SK-N-SH (cell line): ENCODE measurements at regions not wholly inside any gene's neighbourhood (a gene's known extent, or its start where the extent isn't known, plus 50 kb on each side); places are given as distances from the start of the nearest gene placed in this dataset.

Experiments
- CTCF ChIA-PET: fragments of 300-600, 350-600 bp; formaldehyde crosslinking; extraction: SDS; loops from one replicate; lab custom pipeline; 2021; lab: Yijun Ruan, JAX
- POLR2A ChIA-PET: fragments of 350-600 bp; sonication (Branson Sonifier 250); formaldehyde crosslinking; extraction: SDS; loops from one replicate; lab custom pipeline; 2020; ENCODE audit warnings: antibody characterized with exemption, inconsistent platforms; lab: Yijun Ruan, JAX
- DNase-seq: peaks from one replicate; pipeline ENCODE4 v3.0.0; 2012
- H2AFZ ChIP-seq: fragments of 200-600 bp; sonication (generic); 2 replicates; pipeline ENCODE4 v1.8.1; 2016; ENCODE audit warnings: antibody characterized with exemption, mild to moderate bottlenecking, low read depth
- H3F3A ChIP-seq: fragments of 200-600 bp; sonication (generic); replicated peaks from 2 replicates; pipeline ENCODE3; 2016; ENCODE audit warnings: antibody characterized with exemption, mild to moderate bottlenecking; ENCODE audit not compliant: insufficient read depth
- H3K27ac ChIP-seq, 2 experiments: fragments of 200-500 bp in 1 of 2; fragments of 200-600 bp in 1 of 2; sonication (Bioruptor generic) in 1 of 2; sonication (generic), shearing (Covaris generic) in 1 of 2; 2 replicates each; pipeline versions ENCODE4 v1.5.1 to v1.6.1; 2014 to 2016; ENCODE audit warnings: low read depth in 2 of 2, inconsistent platforms in 1 of 2, low read length in 1 of 2, mild to moderate bottlenecking in 1 of 2, mixed read lengths in 1 of 2
- H3K27me3 ChIP-seq: fragments of 200-600 bp; sonication (generic), shearing (Covaris generic); 2 replicates; pipeline ENCODE4 v1.6.1; 2016; ENCODE audit warnings: mixed run types; ENCODE audit not compliant: insufficient read depth
- H3K36me3 ChIP-seq, 2 experiments: fragments of 200-500 bp in 1 of 2; fragments of 200-600 bp in 1 of 2; sonication (Bioruptor generic) in 1 of 2; sonication (generic) in 1 of 2; replicated peaks in 1 of 2; 2 replicates each; pipeline versions ENCODE3 to v1.5.1; 2014 to 2016; ENCODE audit warnings: low read length in 1 of 2, mild to moderate bottlenecking in 1 of 2; ENCODE audit not compliant: insufficient read depth in 2 of 2, control insufficient read depth in 1 of 2
- H3K4me1 ChIP-seq, 2 experiments: fragments of 200-500 bp in 1 of 2; fragments of 200-600 bp in 1 of 2; sonication (Bioruptor generic) in 1 of 2; sonication (generic), shearing (Covaris generic) in 1 of 2; 2 replicates each; pipeline versions ENCODE4 v1.5.1 to v1.6.1; 2014 to 2016; ENCODE audit warnings: low read depth in 1 of 2, low read length in 1 of 2, mixed run types in 1 of 2; ENCODE audit not compliant: insufficient read depth in 2 of 2, control insufficient read depth in 1 of 2
- H3K4me2 ChIP-seq: fragments of 200-600 bp; sonication (generic), shearing (Covaris generic); 2 replicates; pipeline ENCODE4 v1.6.1; 2017; ENCODE audit warnings: mixed run types
- H3K4me3 ChIP-seq, 2 experiments: fragments of 200-500 bp in 1 of 2; fragments of 200-600 bp in 1 of 2; sonication (Bioruptor generic) in 1 of 2; sonication (generic), shearing (Covaris generic) in 1 of 2; 2 replicates each; pipeline versions ENCODE4 v1.5.1 to v1.8.1; 2014 to 2016; ENCODE audit warnings: low read depth in 2 of 2, inconsistent platforms in 1 of 2, low read length in 1 of 2, mild to moderate bottlenecking in 1 of 2, mixed read lengths in 1 of 2, moderate library complexity in 1 of 2
- H3K79me2 ChIP-seq: fragments of 200-600 bp; sonication (generic); 2 replicates; pipeline ENCODE4 v1.8.1; 2017; ENCODE audit warnings: mild to moderate bottlenecking; ENCODE audit not compliant: insufficient read depth
- H3K9ac ChIP-seq: fragments of 200-600 bp; sonication (generic); 2 replicates; pipeline ENCODE4 v1.6.1; 2017; ENCODE audit warnings: mixed run types
- H3K9me2 ChIP-seq: fragments of 200-600 bp; sonication (generic); 2 replicates; pipeline ENCODE4 v1.6.1; 2017; ENCODE audit warnings: mixed run types
- H3K9me3 ChIP-seq: fragments of 200-600 bp; sonication (generic); 2 replicates; pipeline ENCODE4 v1.6.1; 2017; ENCODE audit warnings: mixed run types, mild to moderate bottlenecking, moderate library complexity
- H4K20me1 ChIP-seq: fragments of 200-600 bp; sonication (generic); 2 replicates; pipeline ENCODE4 v1.6.1; 2017; ENCODE audit warnings: mild to moderate bottlenecking, mixed run types; ENCODE audit not compliant: insufficient read depth
- CHD2 ChIP-seq: fragments of 150-350 bp; IDR thresholded peaks from 2 replicates; pipeline ENCODE4 v1.6.1; 2018; ENCODE audit warnings: low read length; ENCODE audit not compliant: partially characterized antibody
- GABPA ChIP-seq: IDR thresholded peaks from 2 replicates; pipeline ENCODE4 v1.4.0; 2012; ENCODE audit warnings: low read depth, mild to moderate bottlenecking
- JUND ChIP-seq: IDR thresholded peaks from 2 replicates; pipeline ENCODE4 v1.4.0; 2012
- NFIC ChIP-seq: IDR thresholded peaks from 2 replicates; pipeline ENCODE4 v1.4.0; 2012; ENCODE audit warnings: borderline replicate concordance
- NRF1 ChIP-seq: IDR thresholded peaks from 2 replicates; pipeline ENCODE4 v1.6.1; 2012; ENCODE audit warnings: low read depth, mild to moderate bottlenecking, low read length
- PBX3 ChIP-seq: IDR thresholded peaks from 2 replicates; pipeline ENCODE4; 2012
- POLR2AphosphoS5 ChIP-seq: IDR thresholded peaks from 2 replicates; pipeline ENCODE4 v1.6.1; 2012; ENCODE audit warnings: low read depth, low read length
- RAD21 ChIP-seq: IDR thresholded peaks from 2 replicates; pipeline ENCODE4 v1.6.1; 2012; ENCODE audit warnings: mild to moderate bottlenecking, low read length
- RCOR1 ChIP-seq: fragments of 150-350 bp; IDR thresholded peaks from 2 replicates; pipeline ENCODE4 v1.6.1; 2017; ENCODE audit warnings: antibody characterized with exemption, low read length
- TAF1 ChIP-seq: IDR thresholded peaks from 2 replicates; pipeline ENCODE4 v1.6.1; 2012; ENCODE audit warnings: low read depth, mild to moderate bottlenecking, low read length, moderate library complexity, borderline replicate concordance
- TCF12 ChIP-seq: IDR thresholded peaks from 2 replicates; pipeline ENCODE4 v1.4.0; 2012
- USF1 ChIP-seq: IDR thresholded peaks from 2 replicates; pipeline ENCODE4 v1.4.0; 2012; ENCODE audit warnings: low read depth, borderline replicate concordance
- USF2 ChIP-seq: fragments of 150-350 bp; IDR thresholded peaks from 2 replicates; pipeline ENCODE4 v1.6.1; 2017; ENCODE audit warnings: antibody characterized with exemption, low read length, low read depth, borderline replicate concordance
- WGBS: methylation state at CpG from one replicate; pipeline ENCODE4 v1.1.6; 2017; ENCODE audit warnings: low lambda C conversion rate; 5-methylcytosine and 5-hydroxymethylcytosine counted together
- TF ChIP-seq, protein P1 (sequence below): IDR thresholded peaks from 2 replicates; pipeline ENCODE4 v1.6.1; 2012; ENCODE audit warnings: mild to moderate bottlenecking, low read depth, low read length, moderate library complexity
- TF ChIP-seq, protein P2 (sequence below): IDR thresholded peaks from 2 replicates; pipeline ENCODE4 v1.4.0; 2012; ENCODE audit warnings: low read depth, borderline replicate concordance
- TF ChIP-seq, protein P3 (sequence below): fragments of 150-350 bp; IDR thresholded peaks from 2 replicates; pipeline ENCODE4 v1.6.1; 2016; ENCODE audit warnings: mild to moderate bottlenecking, low read depth, low read length

DNA sequence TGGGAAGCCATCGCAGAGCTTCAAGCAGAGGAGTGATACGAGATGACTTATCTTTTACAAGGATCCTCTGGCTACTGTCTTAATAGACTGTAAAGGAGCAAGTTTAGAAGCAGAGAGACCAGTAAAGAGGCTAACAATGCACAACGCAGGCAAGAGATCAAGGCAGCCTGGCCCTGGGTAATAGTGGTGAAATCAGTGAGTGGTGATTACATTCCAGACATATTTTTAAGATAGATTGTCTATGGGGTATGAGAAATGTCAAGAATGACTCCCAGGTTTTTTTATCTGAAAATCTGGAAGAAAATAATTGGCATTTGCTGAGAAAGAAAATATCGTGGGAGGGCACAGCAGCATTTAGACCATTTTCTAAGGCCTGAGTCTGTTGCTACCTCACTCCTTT, 213.6 kb upstream of the HTR1E start:
- H3K36me3 ChIP-seq, result no peaks in the 10 kb centered on the region
- no peak for TF ChIP-seq USF2
- no peak for TF ChIP-seq RAD21
- TF ChIP-seq, protein P1, sequence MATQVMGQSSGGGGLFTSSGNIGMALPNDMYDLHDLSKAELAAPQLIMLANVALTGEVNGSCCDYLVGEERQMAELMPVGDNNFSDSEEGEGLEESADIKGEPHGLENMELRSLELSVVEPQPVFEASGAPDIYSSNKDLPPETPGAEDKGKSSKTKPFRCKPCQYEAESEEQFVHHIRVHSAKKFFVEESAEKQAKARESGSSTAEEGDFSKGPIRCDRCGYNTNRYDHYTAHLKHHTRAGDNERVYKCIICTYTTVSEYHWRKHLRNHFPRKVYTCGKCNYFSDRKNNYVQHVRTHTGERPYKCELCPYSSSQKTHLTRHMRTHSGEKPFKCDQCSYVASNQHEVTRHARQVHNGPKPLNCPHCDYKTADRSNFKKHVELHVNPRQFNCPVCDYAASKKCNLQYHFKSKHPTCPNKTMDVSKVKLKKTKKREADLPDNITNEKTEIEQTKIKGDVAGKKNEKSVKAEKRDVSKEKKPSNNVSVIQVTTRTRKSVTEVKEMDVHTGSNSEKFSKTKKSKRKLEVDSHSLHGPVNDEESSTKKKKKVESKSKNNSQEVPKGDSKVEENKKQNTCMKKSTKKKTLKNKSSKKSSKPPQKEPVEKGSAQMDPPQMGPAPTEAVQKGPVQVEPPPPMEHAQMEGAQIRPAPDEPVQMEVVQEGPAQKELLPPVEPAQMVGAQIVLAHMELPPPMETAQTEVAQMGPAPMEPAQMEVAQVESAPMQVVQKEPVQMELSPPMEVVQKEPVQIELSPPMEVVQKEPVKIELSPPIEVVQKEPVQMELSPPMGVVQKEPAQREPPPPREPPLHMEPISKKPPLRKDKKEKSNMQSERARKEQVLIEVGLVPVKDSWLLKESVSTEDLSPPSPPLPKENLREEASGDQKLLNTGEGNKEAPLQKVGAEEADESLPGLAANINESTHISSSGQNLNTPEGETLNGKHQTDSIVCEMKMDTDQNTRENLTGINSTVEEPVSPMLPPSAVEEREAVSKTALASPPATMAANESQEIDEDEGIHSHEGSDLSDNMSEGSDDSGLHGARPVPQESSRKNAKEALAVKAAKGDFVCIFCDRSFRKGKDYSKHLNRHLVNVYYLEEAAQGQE, result no peak
- TF ChIP-seq, protein P2, sequence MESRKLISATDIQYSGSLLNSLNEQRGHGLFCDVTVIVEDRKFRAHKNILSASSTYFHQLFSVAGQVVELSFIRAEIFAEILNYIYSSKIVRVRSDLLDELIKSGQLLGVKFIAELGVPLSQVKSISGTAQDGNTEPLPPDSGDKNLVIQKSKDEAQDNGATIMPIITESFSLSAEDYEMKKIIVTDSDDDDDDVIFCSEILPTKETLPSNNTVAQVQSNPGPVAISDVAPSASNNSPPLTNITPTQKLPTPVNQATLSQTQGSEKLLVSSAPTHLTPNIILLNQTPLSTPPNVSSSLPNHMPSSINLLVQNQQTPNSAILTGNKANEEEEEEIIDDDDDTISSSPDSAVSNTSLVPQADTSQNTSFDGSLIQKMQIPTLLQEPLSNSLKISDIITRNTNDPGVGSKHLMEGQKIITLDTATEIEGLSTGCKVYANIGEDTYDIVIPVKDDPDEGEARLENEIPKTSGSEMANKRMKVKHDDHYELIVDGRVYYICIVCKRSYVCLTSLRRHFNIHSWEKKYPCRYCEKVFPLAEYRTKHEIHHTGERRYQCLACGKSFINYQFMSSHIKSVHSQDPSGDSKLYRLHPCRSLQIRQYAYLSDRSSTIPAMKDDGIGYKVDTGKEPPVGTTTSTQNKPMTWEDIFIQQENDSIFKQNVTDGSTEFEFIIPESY, result no peak
- no peak for TF ChIP-seq USF1
- TF ChIP-seq RCOR1, result no peak
- no peak for TF ChIP-seq JUND
- TF ChIP-seq NFIC, result no peak
- no peak for TF ChIP-seq NRF1
- TF ChIP-seq TCF12, result no peak
- CTCF ChIA-PET, result no interaction called here
- no peak overlapping the region for H3K4me3 ChIP-seq
- no peak overlapping the region for H3K4me2 ChIP-seq
- 20% methylated on average over 4 of the region's 4 CpGs for WGBS
- no peaks in the 10 kb centered on the region for H3K9me2 ChIP-seq
- no peak for DNase-seq
- no peaks in the 10 kb centered on the region for H3F3A ChIP-seq
- no peaks in the 10 kb centered on the region for H3K4me1 ChIP-seq
- no peaks in the 10 kb centered on the region for H4K20me1 ChIP-seq
- no peaks in the 10 kb centered on the region for H3K27me3 ChIP-seq
- no peaks in the 10 kb centered on the region for H3K9me3 ChIP-seq
- POLR2A ChIA-PET, result no interaction called here
- H3K27ac ChIP-seq, result no peak overlapping the region
- H3K79me2 ChIP-seq, result no peaks in the 10 kb centered on the region
- no peak overlapping the region for H3K9ac ChIP-seq
- no peak overlapping the region for H2AFZ ChIP-seq

- Histone ChIP-seq H3K27ac (no peak overlapping the region), H3K27me3 (no peaks in the 10 kb centered on the region), H3F3A (no peaks in the 10 kb centered on the region), H3K4me2 (no peak overlapping the region), H4K20me1 (no peaks in the 10 kb centered on the region), H3K9ac (no peak overlapping the region), H3K79me2 (no peaks in the 10 kb centered on the region), H3K4me3 (no peak overlapping the region), H3K36me3 (no peaks in the 10 kb centered on the region), H2AFZ (no peak overlapping the region), H3K4me1 (no peaks in the 10 kb centered on the region), H3K9me3 (no peaks in the 10 kb centered on the region), H3K9me2 (no peaks in the 10 kb centered on the region)
- ChIA-PET CTCF (no interaction called here), POLR2A (no interaction called here)
- 28% methylated on average over 3 of the region's 3 CpGs for WGBS
- DNase-seq, result no peak
- TF ChIP-seq USF1 (no peak), POLR2AphosphoS5 (no peak), TAF1 (no peak), PBX3 (no peak), GABPA (no peak), CHD2 (no peak)
- TF ChIP-seq, protein P3, sequence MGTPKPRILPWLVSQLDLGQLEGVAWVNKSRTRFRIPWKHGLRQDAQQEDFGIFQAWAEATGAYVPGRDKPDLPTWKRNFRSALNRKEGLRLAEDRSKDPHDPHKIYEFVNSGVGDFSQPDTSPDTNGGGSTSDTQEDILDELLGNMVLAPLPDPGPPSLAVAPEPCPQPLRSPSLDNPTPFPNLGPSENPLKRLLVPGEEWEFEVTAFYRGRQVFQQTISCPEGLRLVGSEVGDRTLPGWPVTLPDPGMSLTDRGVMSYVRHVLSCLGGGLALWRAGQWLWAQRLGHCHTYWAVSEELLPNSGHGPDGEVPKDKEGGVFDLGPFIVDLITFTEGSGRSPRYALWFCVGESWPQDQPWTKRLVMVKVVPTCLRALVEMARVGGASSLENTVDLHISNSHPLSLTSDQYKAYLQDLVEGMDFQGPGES, result no peak
These were observed 214.2 kb upstream of the HTR1E start for GRCh38 chr6:86723151-86723550.
